ENCODE measurements at regions not wholly inside any gene's neighbourhood (a gene's known extent, or its start where the extent isn't known, plus 50 kb on each side); places are given as distances from the start of the nearest gene placed in this dataset.
"Not testable (repeated sequence)": the region's sequence is repeated elsewhere in the genome, so short reads cannot be mapped to it uniquely, and the experiment has no call there.

DNA sequence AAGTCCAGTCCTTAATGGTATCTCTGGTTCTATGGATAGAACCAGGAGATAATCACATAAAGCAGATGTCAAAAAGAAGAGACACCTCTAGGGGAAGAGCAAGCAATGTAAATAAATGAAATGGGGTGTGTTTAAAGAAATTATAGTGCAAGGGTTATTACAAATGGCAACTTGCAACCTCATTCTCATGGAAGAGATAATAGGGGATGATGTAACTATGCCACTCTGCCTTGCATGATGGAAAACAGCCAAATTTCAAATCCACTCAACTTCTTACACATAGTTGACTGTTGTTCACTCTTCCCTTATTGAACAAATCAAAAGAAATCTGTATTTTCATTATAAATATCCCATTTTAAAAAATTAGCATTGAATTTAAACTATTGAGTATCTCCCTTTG is 274.0 kb upstream of the TMPRSS15 start:
- intact Hi-C loops (cut with DNase I), result no loop called here
- no peak for DNase-seq

DNA sequence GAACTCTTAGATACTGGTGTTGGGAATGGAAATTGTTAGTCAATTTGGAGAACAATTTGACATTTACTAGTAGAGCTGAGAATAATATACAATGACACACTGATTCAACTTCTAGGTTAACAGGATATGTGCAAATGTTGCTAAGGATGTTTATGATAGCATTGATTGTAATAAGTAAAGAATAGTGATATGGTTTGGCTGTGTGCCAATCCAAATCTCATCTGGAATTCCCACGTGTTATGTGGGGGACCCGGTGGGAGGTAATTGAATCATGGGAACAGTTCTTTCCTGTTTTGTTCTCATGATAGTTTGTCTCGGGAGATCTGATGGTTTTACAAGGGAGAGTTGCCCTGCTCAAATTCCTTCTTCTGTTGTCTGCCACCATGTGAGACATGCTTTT is 302.4 kb upstream of the TMPRSS15 start:
- intact Hi-C loops (cut with DNase I), result no loop called here
- no peak for DNase-seq

DNA sequence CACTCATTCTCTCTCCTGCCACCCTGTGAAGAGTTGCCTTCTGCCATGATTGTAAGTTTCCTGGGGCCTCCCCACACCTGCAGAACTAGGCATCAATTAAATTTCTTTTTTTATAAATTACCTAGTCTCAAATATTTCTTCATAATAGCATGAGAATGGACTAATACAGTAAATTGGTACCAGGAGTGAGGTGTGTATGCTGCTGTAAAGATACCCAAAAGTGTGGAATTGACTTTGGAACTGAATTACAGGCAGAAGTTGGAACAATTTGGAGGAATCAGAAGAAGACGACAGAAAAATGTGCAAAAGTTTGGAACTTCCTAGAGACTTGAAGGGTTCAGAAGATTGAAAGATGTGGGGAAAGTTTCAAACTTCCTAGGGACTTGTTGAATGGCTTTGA is 308.1 kb upstream of the TMPRSS15 start:
- intact Hi-C loops (cut with DNase I), result no loop called here
- DNase-seq, result no peak

DNA sequence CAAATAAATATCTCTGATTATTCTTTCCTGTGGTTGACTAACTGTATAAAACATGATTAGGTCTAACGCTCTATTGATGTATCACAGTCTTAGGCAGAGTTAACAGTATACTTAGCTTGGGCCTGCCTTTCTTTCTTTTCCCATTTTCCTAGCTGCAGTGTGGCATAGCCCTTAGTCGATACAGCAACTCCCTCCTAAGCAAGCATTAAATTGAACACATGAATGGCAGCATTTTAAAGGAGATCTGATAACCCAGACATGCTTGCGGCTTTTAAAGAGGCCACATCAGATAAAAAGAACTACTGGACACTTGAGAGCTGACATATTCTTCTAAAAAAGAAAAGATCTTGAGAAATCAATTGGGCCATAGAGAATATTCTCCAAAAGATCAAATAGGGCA is 312.0 kb upstream of the TMPRSS15 start:
- intact Hi-C loops (cut with DNase I), result no loop called here

DNA sequence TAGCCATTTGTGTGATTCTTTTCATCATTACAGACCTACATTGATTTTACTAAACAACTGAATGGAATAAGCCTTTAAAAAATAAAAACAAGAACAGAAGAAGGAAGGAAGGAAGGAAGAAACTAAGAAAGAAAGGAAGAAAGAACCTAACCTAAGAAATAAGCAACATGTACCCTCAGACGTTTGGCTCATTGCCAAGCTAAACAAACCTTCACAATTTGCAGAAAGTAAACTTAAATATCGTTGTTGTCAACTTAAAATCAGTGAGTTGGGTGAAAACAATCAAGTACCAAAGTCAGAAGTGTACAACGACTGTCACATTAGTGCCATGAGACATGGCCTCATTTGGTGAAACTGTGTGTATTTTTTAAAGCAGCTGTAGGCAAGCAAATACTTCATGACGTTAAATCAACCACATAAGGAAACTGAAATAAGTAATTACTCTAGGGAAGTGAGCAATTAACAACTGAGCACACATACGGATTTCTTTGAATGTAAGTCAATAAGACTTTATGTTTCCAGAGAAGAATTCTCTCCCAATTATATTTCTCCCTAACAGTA is 313.1 kb upstream of the TMPRSS15 start:
- DNase-seq, result no peak
- intact Hi-C loops (cut with DNase I), result no loop called here

More for the DNA sequence above, 312.0 kb upstream of the TMPRSS15 start:
- no peak for DNase-seq

DNA sequence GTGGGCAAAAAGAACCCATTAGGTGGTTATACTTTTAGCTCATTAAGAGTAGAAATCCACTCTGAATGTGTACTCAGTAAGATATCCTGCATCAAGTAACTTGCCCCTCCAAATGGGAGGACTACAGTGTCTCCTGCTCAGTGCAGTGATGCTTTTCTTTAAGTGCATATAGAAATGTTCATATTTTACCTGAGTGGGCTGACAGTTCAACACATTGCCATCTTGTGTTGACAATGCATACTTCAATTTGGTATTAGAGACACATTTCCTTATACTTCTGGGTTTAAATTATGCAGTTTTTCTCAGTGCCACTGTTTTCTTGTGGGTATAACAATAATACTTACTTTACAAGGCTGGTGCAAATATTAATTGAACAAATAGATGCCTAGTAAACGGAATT is 318.6 kb upstream of the TMPRSS15 start:
- intact Hi-C loops (cut with DNase I), result no loop called here
- no peak for DNase-seq

DNA sequence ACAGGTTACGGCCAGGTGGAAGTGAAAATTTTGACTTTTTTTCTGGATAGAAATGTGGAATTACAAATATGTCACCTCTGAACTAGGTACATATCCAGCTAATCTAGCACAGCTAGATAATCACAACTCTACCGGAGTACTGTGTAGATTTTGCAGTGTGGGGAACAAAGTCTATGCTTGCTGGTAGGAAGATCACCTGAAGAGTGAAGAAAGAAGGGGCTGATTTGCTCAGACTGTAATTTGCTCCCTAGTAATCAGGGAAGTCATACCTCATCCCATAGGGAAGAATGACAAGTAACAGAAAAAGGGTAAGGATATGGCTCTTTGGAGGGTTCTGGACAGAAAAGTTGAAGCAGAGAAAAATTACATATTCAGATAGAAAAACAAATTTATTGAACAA is 319.6 kb upstream of the TMPRSS15 start:
- intact Hi-C loops (cut with DNase I), result no loop called here

DNA sequence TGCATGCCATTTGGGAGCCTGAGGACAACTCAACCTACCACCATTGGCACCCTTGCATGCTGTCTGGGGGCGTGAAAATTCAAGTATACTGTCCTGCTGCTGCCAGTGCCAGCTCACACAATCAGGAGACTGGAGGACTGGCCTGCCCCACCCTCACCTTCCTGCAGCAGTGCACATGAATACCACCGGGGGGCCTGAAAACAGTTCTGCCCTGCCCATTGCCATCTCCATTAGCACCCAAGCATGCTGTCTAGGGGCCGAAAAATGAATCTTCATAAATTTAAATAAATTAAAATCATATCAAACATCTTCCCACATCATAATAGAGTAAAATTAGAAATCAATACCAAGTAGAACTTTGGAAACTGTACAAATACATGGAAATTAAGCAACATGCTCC is 322.1 kb upstream of the TMPRSS15 start:
- intact Hi-C loops (cut with DNase I), result no loop called here
- no peak for DNase-seq

More for the DNA sequence above, 319.6 kb upstream of the TMPRSS15 start:
- DNase-seq, result no peak

DNA sequence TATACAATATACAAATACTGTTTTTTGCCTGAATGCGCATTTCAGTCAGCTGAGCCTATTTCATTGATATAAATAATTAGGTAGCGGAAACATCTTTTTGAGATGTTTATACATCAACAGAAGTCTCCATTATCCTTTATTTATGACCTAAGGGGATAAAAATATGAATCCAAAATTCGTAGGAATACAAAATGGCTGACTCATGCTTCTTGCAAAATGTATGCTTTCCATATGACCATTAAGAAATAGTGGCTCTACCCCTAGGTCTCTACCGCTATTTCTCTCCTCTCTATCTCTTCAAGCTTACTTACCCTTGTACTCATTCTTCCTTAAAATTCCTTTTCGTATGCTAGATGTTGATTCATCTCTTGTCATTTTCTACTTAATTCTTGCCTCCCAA is 338.4 kb upstream of the TMPRSS15 start:
- intact Hi-C loops (cut with DNase I), result no loop called here

DNA sequence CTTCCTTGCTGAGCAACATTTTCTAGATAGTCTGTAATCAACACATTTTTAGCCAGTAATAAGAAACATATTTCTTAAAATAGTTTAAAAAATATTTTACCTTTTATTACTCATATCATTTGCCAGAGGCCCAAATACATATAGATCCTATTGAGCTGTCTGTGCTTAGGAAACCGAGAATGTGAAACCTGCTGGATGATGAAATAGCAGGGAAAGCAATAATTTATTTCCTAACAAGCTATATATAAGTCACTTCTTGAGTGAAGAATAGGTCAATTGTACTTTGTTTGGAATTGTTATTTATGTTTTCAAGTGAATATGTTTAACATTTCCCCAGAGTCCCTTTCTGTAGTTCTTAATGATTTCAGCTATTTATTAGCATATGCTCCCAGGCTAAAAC is 339.9 kb upstream of the TMPRSS15 start:
- no peak for DNase-seq

More for the DNA sequence above, 338.4 kb upstream of the TMPRSS15 start:
- no peak for DNase-seq

DNA sequence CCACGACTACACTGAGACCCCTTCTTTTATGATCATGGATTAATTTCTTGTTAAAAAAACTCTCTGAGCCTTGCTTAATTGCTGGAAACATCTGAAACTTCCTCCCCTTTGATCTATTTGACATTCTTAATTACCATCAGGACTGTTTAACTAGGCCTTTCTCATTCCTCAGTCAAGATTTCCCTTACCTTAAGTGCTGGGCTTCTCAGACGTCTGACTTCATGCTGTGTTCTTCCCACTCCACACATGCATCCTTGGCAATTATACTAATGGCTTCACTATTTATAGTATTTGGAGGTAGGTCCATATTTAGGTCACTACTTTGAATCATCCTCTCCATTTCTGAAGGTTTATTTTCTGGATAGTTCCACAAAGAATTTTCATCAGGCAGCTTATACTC is 341.3 kb upstream of the TMPRSS15 start:
- DNase-seq, result no peak
- intact Hi-C loops (cut with DNase I), result no loop called here

More for the DNA sequence above, 339.9 kb upstream of the TMPRSS15 start:
- intact Hi-C loops (cut with DNase I), result no loop called here

DNA sequence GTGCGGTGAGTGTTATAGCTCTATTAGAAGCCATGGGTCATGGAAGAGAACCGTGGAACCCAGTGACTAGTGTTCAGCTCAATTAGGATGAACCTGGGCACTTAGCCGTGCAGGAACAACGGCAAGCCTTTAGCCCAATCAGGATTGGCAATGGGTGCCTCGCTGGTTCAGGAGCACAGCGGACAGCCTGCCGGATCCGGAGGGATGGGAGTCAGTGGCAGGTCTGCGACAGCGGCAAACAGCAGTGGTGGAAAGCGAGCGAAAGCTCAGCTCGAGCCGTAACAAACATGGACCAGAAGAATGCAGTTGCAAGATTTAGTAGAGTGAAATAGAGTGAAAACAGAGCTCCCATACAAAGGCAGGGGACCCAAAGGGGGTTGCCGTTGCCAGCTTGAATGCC is 349.3 kb upstream of the TMPRSS15 start:
- DNase-seq; intact Hi-C loops (cut with DNase I): not testable (repeated sequence)

DNA sequence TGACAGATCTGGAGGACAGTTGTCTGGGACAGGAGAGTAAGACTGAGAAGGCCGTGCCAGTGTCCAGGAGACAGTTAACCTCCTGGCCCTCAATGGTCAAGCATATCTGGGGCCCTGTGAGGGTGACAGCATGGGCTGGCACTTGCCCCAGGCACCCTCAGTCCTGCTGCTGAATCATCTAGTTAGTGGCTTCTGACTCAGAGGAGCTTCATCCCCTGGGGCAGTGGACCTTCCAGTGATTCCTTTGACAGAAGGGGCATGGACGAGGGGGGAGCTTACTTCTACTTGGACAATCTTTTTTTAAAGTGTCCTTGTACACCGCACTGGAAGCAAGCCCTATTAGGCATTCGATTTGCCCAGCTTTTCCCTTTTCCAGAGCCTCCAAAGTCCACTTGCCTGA is 352.7 kb upstream of the TMPRSS15 start:
- DNase-seq; intact Hi-C loops (cut with DNase I): not testable (repeated sequence)

DNA sequence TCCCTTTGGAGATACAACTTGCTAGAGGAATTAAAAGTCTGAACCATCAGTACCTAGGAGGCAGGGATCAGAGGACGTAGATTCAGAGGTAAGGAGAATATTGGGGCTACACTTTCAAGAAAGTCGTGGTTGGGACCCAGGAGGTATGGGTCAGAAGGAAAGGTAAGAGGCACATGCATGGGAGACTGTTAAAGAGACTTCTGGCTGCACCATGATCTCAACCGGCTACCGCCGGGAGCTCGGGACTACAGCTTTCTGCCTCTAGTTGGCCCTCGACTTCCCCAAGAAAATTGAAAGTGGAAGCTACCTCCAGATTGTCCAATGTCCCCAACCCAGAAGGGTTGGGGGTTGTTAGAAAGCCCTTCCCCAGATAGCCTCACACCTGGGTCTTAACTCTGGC is 355.7 kb upstream of the TMPRSS15 start:
- no peak for DNase-seq
- intact Hi-C loops (cut with DNase I), result no loop called here

DNA sequence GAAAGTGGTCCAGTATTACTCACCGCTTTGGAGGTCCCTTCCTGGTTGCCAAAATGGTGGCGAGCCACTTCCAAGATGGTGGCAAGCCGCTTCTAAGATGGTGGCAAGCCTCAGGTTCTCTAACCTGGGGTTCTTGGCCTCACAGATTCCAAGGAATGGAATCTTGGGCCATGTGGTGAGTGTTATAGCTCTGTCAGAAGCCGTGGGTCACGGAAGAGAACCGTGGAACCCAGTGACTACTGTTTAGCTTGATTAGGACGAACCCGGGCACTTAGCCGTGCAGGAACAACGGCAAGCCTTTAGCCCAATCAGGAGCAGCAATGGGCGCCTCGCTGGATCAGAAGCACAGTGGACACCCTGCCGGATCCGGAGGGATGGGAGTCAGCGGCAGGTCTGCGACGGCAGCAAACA is 356.2 kb upstream of the TMPRSS15 start:
- intact Hi-C loops (cut with DNase I), result no loop called here
- peak in 1 of 10 donors; percentile 53 for DNase-seq

DNA sequence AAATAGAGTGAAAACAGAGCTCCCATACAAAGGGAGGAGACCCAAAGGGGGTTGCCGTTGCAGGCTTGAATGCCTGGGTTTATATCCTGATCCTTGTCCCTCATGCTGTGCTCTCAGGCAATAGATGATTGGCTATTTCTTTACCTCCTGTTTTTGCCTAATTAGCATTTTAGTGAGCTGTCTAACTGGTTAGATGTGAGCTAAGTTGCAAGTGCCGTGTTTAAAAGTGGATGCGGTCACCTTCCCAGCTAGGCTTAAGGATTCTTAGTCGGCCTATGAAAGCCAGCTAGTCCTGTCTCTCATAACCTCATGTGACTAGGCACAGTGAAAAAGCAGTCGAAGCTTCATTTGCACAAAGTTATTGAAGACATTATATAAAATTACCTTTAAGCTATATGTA is 356.7 kb upstream of the TMPRSS15 start:
- intact Hi-C loops (cut with DNase I), result no loop called here
- DNase-seq, result no peak

DNA sequence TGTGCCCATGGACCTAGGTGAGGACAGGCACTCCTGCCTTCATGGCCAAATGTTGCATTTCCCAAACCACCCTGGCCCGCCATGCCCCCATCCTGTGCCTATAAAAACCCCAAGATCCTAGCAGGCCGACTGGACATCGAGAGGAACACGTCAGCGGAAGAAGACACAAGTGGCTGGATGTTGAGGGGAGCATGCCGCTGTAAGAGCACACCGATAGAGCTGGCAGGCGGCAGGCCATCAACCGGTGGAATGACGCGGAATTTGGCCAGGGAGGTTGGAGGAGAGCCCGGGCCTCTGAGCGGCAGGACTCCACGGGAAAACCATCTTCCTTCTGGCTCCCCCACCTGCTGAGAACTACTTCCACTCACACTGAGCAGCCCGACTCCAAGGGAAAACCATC is 361.1 kb upstream of the TMPRSS15 start:
- intact Hi-C loops (cut with DNase I), result no loop called here
- peak in 1 of 10 donors; percentile 51 for DNase-seq

DNA sequence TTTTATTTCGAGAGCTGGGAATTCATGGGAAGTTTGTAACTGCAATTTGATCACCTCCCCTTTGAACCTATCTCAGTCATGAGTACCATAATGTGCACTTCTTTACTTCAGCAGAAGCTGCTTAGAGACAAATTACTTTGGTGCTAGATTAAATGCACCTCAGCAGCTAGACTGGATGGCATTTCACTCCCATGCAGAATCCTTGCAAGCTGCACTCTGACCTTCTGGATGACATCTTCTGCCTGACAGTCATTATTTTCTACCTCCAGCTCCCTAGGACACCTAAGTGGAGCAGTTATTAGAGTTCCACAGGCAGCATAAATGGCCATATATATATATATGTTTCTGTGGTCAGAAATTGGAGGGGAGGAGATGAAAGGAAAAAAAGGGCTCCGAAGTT is 366.0 kb upstream of the TMPRSS15 start:
- intact Hi-C loops (cut with DNase I), result no loop called here
- no peak for DNase-seq

DNA sequence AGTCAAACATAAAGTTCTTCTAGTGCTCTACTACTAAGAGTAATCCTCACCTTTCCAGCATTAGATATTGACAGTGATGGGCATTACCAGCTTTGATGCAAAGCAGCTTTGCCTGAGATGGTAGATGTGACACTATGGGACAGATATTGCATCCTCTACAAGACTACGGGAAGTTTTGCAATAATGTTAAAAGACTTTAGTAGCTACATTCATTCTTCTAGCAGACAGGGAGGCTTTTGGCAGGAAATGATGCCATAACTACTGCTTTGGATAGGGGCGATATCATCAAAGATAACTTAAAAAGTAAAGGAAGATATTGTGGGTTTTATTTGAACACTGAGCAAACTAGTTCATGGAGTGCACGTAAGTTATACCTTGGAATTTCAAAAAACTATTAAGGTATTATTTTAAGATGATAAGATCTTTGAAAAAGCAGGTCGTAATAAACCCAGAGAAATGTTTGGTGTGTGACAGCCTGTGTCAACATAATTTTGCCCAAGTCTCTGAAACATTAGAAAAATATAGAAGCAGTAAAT is 368.3 kb upstream of the TMPRSS15 start:
- no peak for DNase-seq
- intact Hi-C loops (cut with DNase I), result no loop called here

DNA sequence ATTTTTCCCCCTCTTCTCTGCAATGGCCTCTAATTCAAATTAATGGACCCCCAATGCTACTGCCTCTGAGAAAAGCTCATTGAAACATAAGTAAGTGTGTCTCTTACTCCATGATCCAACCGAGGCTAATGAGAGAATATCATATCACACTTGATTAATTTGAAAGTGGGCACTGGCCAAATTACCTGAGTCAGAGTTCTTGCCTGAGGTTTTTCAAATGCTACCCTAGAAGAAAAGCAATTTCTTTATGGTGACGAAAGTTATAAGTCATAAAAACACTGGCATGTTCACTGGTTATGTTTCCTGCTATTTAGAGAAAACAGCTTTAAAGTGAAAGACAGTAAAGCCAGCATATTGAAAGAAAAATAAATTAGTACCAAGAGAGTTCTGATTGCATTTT is 368.8 kb upstream of the TMPRSS15 start:
- no peak for DNase-seq
- intact Hi-C loops (cut with DNase I), result no loop called here

DNA sequence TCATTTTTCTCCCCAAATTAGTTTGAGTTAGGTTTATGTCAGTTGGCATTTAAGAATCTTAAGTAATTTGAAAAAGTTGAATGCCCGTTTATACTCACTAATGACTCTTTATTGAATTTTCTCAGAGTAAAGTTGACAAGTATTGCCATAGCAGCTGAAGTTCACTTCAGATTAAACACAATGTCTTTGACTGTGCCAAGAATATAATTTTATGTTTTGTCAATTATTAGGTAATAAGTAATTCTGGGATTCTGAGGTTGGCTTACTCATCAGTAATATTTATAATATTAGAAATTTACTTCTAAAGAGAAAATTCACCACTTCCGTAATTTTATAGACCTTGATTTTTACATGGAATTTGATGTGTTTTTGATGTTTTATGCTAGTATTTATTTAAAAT is 369.3 kb upstream of the TMPRSS15 start:
- no peak for DNase-seq
- intact Hi-C loops (cut with DNase I), result no loop called here

DNA sequence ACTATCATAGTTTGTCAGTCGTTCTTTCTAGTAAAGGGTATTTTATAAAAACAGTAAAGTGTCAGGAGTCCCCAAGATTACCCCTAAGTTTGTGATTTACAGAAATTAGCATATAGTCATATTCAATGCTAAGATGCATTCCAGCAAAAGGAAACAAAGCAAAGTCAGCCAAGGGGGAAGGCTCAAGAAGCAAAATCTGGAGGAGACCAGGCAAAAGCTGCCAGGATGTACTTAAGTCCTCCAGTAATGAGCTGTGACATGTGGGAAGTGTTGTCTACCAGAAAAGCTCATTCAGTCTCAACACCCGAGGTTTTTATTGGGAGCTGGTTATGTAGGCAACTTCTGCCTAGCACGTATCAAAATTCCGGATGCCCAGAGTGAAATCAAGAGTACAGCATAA is 373.4 kb upstream of the TMPRSS15 start:
- intact Hi-C loops (cut with DNase I), result no loop called here

DNA sequence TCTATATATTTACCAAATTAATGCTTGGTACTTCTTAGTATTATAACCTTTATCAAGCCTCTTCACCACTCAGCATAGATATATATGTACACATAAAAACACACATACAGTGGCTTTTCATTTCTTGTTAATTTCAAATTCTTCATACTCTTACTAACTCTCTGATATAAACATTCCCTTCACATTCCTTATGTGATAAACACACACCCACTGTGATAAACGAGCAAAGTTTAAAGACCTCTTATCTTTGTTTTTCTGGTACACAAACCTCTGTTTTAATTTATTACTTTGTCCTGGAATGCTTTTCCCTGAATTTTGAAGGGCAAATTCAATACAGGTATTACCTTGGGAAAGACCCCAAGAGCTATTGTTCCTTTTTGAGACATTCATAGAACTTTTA is 379.1 kb upstream of the TMPRSS15 start:
- no peak for DNase-seq
- intact Hi-C loops (cut with DNase I), result no loop called here

More for the DNA sequence above, 373.4 kb upstream of the TMPRSS15 start:
- DNase-seq, result no peak
